Left ventricle myocardium inferior (tissue), 1 donor: ENCODE measurements at regions not wholly inside any gene's neighbourhood (a gene's known extent, or its start where the extent isn't known, plus 50 kb on each side); places are given as distances from the start of the nearest gene placed in this dataset.
A peak's percentile ranks its signal among the peaks of the same experiment; 100 is the strongest.

ENCODE experiments used
- DNase-seq: peaks from one replicate; pipeline ENCODE4 v3.0.0-alpha.2; 2020
- H3K27ac ChIP-seq: fragments of 200-600 bp; replicated peaks from 2 replicates; pipeline ENCODE4 v1.8.0; 2021
- H3K27me3 ChIP-seq: fragments of 200-600 bp; 2 replicates; pipeline ENCODE4 v1.8.0; 2021; ENCODE audit warnings: low read depth
- H3K36me3 ChIP-seq: fragments of 200-600 bp; 2 replicates; pipeline ENCODE4 v1.8.0; 2021
- H3K4me1 ChIP-seq: fragments of 200-600 bp; 2 replicates; pipeline ENCODE4 v1.8.0; 2021
- H3K4me3 ChIP-seq: fragments of 200-600 bp; 2 replicates; pipeline ENCODE4 v1.8.0; 2021; ENCODE audit warnings: mild to moderate bottlenecking, moderate library complexity
- H3K9me3 ChIP-seq: fragments of 200-600 bp; replicated peaks from 2 replicates; pipeline ENCODE4 v1.8.0; 2021
- CTCF ChIP-seq: fragments of 200-600 bp; IDR thresholded peaks from 2 replicates; pipeline ENCODE4 v1.8.0; 2021; ENCODE audit warnings: antibody characterized with exemption, mild to moderate bottlenecking, borderline replicate concordance
- intact Hi-C: fragments of 100-400 bp; cut with micrococcal nuclease; formaldehyde crosslinking; loops from one replicate; pipeline ENCODE4 v1.11.0; 2022
- donor health status: DM: no; HTN: yes; CAD: no; lungs with severe emphysema.

GRCh38 chr3:137097386-137097785 is 139.6 kb downstream of the IL20RB start:
- Histone ChIP-seq H3K9me3 (peaks cover 6% of the 10 kb centered on the region), H3K36me3 (no peaks in the 10 kb centered on the region), H3K4me3 (no peak overlapping the region), H3K27me3 (peaks cover 22% of the 10 kb centered on the region), H3K27ac (no peak overlapping the region), H3K4me1 (no peaks in the 10 kb centered on the region)
- no peak for TF ChIP-seq CTCF
- DNase-seq, result no peak
- intact Hi-C loops, result no loop called here

DNA sequence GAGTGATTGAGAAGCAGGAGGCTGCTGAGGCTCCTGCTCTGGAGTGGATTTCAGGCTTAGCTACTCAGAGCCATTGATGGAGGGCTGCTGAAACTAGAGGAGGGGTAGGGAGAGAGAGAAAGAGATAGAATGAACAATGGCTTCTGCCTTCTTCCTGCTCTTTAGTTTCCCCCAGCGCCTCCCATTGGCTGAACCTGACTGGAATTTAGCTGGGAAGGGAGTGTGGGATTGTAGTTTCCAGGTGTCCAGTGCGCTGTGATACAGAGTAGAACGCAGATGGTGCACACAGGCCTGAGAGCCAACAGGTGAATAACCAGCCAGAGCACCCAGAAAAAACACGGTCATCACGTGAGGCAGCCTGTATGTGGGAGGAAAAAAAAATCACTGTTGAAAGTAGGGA is 140.1 kb downstream of the IL20RB start:
- Histone ChIP-seq H3K4me1 (no peaks in the 10 kb centered on the region), H3K4me3 (no peak overlapping the region), H3K27me3 (peaks cover 22% of the 10 kb centered on the region), H3K9me3 (peaks cover 6% of the 10 kb centered on the region), H3K36me3 (no peaks in the 10 kb centered on the region), H3K27ac (no peak overlapping the region)
- intact Hi-C loops, result no loop called here
- no peak for DNase-seq
- no peak for TF ChIP-seq CTCF

DNA sequence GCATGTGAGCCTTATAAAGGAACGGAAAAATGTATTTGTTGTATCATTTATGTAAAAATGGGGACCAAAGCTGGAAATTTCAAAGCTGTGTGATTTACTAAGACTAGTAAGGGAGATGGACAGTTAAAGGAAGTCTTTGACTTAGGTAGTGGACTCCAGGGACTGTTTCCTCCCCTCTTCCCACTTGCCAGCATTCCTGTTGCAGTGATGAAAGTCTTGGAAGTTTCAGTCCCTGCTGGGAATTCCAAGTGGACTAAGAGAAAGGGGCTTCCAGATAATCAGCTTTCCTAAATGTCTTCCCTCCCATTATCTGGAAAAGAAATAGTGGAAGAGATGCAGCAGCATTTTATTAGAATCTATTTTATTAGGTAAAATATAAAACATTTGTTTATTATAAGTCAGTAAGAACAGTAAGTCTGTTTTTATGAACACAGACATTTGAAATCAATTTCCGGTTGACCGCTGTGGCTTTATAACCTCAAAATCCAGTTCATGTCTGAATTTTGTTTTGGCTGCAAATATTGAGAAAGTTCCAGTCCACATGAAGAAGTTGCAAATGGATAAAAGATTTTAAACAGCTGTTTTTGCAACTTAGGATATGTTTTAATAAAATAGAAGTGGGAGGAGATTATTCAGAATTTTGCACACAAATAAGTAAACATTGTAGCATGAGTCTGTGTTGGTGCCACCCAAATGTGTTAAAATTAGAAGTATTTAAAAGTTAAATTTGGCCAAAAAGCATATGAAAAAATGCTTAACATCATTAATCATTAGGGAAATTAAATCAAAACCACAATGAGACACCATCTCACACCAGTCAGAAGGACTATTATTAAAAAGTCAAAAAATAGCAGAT is 141.8 kb downstream of the IL20RB start:
- Histone ChIP-seq H3K9me3 (peaks cover 6% of the 10 kb centered on the region), H3K4me3 (no peak overlapping the region), H3K27ac (peak overlapping the region; percentile 24), H3K27me3 (peaks cover 22% of the 10 kb centered on the region), H3K4me1 (no peaks in the 10 kb centered on the region), H3K36me3 (no peaks in the 10 kb centered on the region)
- intact Hi-C loops, result loop anchor here (10.0 kb wide), 2 partner anchors 845 to 955 kb away; no protein-coding TSS in a partner anchor
- no peak for DNase-seq
- TF ChIP-seq CTCF, result no peak

- H3K9me3 ChIP-seq, result peaks cover 6% of the 10 kb centered on the region
- H3K4me3 ChIP-seq, result no peak overlapping the region
- DNase-seq, result no peak
- intact Hi-C loops, result loop anchor here (10.0 kb wide), 2 partner anchors 844 to 954 kb away; no protein-coding TSS in a partner anchor
- H3K27ac ChIP-seq, result no peak overlapping the region
- peaks cover 6% of the 10 kb centered on the region for H3K4me1 ChIP-seq
- peaks cover 22% of the 10 kb centered on the region for H3K27me3 ChIP-seq
- no peak for TF ChIP-seq CTCF
- H3K36me3 ChIP-seq, result no peaks in the 10 kb centered on the region
Measured at GRCh38 chr3:137100326-137100725, 142.5 kb downstream of the IL20RB start.

DNA sequence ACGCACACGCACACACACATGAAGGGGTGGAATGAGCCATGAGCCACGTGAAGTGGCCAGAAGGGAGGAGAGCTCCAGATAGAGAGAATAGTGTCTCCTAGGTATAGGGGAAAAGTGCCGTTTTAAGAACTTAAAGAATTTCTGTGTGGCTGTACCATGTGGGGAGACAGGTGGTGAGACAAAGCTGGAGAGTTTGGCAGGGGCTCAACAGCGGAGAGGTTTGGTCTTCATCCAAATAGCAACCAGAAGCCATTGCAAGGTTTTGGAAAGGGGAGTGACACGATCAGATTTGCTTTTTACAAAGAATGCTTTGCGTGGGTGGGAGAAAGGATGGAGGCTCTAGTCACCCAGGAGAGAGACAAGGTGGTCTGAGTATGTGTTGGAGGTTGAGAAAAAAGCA is 146.0 kb downstream of the IL20RB start:
- no peak for TF ChIP-seq CTCF
- Histone ChIP-seq H3K9me3 (peaks cover 6% of the 10 kb centered on the region), H3K4me3 (no peak overlapping the region), H3K4me1 (peaks cover 9% of the 10 kb centered on the region), H3K27me3 (peaks cover 40% of the 10 kb centered on the region), H3K36me3 (no peaks in the 10 kb centered on the region), H3K27ac (no peak overlapping the region)
- intact Hi-C loops, result loop anchor here (10.0 kb wide), 2 partner anchors 841 to 951 kb away; no protein-coding TSS in a partner anchor
- no peak for DNase-seq
